ENCODE measurements at regions not wholly inside any gene's neighbourhood (a gene's known extent, or its start where the extent isn't known, plus 50 kb on each side); places are given as distances from the start of the nearest gene placed in this dataset.
A peak's percentile ranks its signal among the peaks of the same experiment; 100 is the strongest.

GRCh38 chr3:72021531-72021930 lies 236.6 kb upstream of the PROK2 start:
- FAIRE-seq (no peak), DNase-seq (ENCODE audit: insufficient read length, low spot score) (no peak)
- TF ChIP-seq POLR2A (IDR thresholded peaks at IDR 0.05; ENCODE audit: low read depth, low read length) (no peak), POU2F2 (IDR thresholded peaks at IDR 0.05; ENCODE audit: low read depth, low read length) (no peak), SPI1 (IDR thresholded peaks at IDR 0.05; ENCODE audit: low read depth, low read length) (no peak), POLR2AphosphoS5 (IDR thresholded peaks at IDR 0.05; ENCODE audit: low read depth, low read length) (no peak), TAF1 (IDR thresholded peaks at IDR 0.05; ENCODE audit: low read depth, low read length) (no peak), PAX5 (IDR thresholded peaks at IDR 0.05; ENCODE audit: insufficient read depth, low read length, severe bottlenecking) (no peak)

DNA sequence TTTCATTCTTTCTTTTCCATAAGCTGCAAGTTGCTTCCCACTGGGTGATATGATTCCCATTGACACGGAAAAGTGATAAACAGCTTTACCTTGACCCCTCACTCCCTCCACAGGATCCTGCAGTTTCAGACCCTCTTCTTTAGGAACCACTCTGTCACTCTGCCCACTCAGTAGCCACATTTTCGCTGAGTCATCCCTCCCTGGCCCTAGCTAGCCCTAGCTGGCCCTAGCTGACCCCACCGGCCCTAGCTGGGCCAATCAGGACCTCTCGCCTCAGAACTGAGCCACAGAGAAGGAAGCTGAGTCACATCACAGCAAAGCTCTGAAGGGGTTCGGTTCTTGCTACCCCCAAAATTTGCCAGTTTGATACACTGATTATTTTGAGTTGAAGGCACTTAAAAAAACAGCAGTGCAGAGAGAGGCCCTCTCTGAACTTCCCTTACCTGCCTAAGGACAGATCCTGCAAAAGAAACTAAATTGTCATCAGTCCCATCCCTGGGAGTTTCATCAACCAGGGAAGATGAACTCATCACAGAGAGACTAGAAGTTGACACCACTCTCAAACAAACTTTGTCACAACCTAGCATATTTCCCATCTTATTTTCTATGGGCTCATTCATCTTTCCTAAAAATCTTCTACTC lies 233.5 kb upstream of the PROK2 start:
- DNase-seq (ENCODE audit: insufficient read length, low spot score) = no peak
- no peak for FAIRE-seq
- TF ChIP-seq SPI1 (IDR thresholded peaks at IDR 0.05; ENCODE audit: low read depth, low read length) (no peak), PAX5 (IDR thresholded peaks at IDR 0.05; ENCODE audit: insufficient read depth, low read length, severe bottlenecking) (no peak), POLR2A (IDR thresholded peaks at IDR 0.05; ENCODE audit: low read depth, low read length) (no peak), POU2F2 (IDR thresholded peaks at IDR 0.05; ENCODE audit: low read depth, low read length) (no peak), POLR2AphosphoS5 (IDR thresholded peaks at IDR 0.05; ENCODE audit: low read depth, low read length) (no peak), TAF1 (IDR thresholded peaks at IDR 0.05; ENCODE audit: low read depth, low read length) (no peak)

DNA sequence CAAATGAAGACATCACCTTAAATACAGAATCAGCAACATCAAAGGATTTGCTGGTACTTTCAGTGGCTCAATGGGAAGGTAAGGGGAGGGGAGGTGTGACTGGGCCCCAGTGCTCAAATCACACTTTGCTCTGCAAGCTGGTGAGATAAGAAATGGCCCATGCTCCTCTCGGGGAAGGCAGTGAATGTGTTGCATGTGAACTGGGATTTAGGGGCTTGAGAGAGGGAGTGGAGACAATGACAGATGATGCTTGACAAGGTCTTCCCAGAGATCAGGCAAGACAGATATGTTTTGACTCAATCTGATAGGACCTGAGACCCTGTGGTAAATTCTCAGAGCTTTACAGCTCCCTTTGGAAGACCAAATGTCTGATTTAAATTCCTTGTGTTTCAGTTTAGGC lies 233.0 kb upstream of the PROK2 start:
- TF ChIP-seq POLR2AphosphoS5 (IDR thresholded peaks at IDR 0.05; ENCODE audit: low read depth, low read length) (no peak), POU2F2 (IDR thresholded peaks at IDR 0.05; ENCODE audit: low read depth, low read length) (no peak), TAF1 (IDR thresholded peaks at IDR 0.05; ENCODE audit: low read depth, low read length) (no peak), SPI1 (IDR thresholded peaks at IDR 0.05; ENCODE audit: low read depth, low read length) (no peak), POLR2A (IDR thresholded peaks at IDR 0.05; ENCODE audit: low read depth, low read length) (no peak), PAX5 (IDR thresholded peaks at IDR 0.05; ENCODE audit: insufficient read depth, low read length, severe bottlenecking) (no peak)
- peak; percentile 33 for FAIRE-seq
- no peak for DNase-seq (ENCODE audit: insufficient read length, low spot score)

DNA sequence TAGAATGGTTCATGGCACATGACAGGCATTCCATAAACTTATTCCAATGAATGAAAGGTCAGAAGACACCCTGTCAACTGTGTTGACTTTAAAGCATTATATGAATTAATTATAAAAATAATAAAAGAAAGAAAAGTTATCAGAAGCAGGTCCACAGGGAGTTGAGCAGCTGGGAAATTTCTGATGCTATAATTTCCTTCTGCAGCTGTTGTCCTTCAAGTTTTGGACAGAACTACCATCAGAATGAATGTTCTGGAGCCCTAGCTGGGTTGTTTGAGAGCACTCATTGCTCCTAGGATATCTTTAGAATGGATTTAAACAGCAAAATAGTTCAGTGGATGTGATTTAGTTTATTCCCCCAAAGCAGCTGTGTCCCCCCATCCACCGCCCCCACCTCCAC lies 232.4 kb upstream of the PROK2 start:
- FAIRE-seq (no peak), DNase-seq (ENCODE audit: insufficient read length, low spot score) (no peak)
- TF ChIP-seq PAX5 (IDR thresholded peaks at IDR 0.05; ENCODE audit: insufficient read depth, low read length, severe bottlenecking) (no peak), POU2F2 (IDR thresholded peaks at IDR 0.05; ENCODE audit: low read depth, low read length) (no peak), SPI1 (IDR thresholded peaks at IDR 0.05; ENCODE audit: low read depth, low read length) (no peak), POLR2A (IDR thresholded peaks at IDR 0.05; ENCODE audit: low read depth, low read length) (no peak), TAF1 (IDR thresholded peaks at IDR 0.05; ENCODE audit: low read depth, low read length) (no peak), POLR2AphosphoS5 (IDR thresholded peaks at IDR 0.05; ENCODE audit: low read depth, low read length) (no peak)

DNA sequence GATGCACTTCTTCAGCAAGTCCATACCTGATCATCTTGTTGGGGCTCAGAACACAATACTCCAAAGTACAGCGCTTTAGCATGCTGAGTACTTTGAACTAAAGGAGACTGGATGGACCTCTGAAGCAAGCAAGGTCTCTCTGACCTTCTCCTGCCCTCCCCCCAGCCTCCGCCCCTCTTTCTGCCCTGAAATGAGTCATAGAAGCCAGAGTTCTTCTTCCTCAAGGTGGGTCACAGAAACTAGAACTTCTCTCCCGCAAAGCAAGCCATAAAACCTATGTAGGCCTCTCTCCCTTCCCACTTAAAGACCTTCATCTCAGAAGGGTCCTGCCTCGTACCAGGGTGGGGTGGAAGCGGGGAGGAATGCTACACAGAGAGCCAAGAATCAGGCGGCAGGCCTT lies 230.5 kb upstream of the PROK2 start:
- no peak for TF ChIP-seq SPI1 (IDR thresholded peaks at IDR 0.05; ENCODE audit: low read depth, low read length)
- no peak for TF ChIP-seq TAF1 (IDR thresholded peaks at IDR 0.05; ENCODE audit: low read depth, low read length)
- no peak for TF ChIP-seq POU2F2 (IDR thresholded peaks at IDR 0.05; ENCODE audit: low read depth, low read length)
- no peak for TF ChIP-seq POLR2A (IDR thresholded peaks at IDR 0.05; ENCODE audit: low read depth, low read length)
- TF ChIP-seq PAX5 (IDR thresholded peaks at IDR 0.05; ENCODE audit: insufficient read depth, low read length, severe bottlenecking) = no peak
- TF ChIP-seq POLR2AphosphoS5 (IDR thresholded peaks at IDR 0.05; ENCODE audit: low read depth, low read length) = no peak
- FAIRE-seq (no peak), DNase-seq (ENCODE audit: insufficient read length, low spot score) (peak; percentile 16)

GRCh38 chr3:72013084-72013483 lies 228.1 kb upstream of the PROK2 start:
- TF ChIP-seq SPI1 (IDR thresholded peaks at IDR 0.05; ENCODE audit: low read depth, low read length) (no peak), PAX5 (IDR thresholded peaks at IDR 0.05; ENCODE audit: insufficient read depth, low read length, severe bottlenecking) (no peak), TAF1 (IDR thresholded peaks at IDR 0.05; ENCODE audit: low read depth, low read length) (no peak), POU2F2 (IDR thresholded peaks at IDR 0.05; ENCODE audit: low read depth, low read length) (no peak), POLR2A (IDR thresholded peaks at IDR 0.05; ENCODE audit: low read depth, low read length) (no peak), POLR2AphosphoS5 (IDR thresholded peaks at IDR 0.05; ENCODE audit: low read depth, low read length) (no peak)
- DNase-seq (ENCODE audit: insufficient read length, low spot score) (no peak), FAIRE-seq (no peak)

- DNase-seq (ENCODE audit: insufficient read length, low spot score) = no peak
- TF ChIP-seq POU2F2 (IDR thresholded peaks at IDR 0.05; ENCODE audit: low read depth, low read length) (no peak), SPI1 (IDR thresholded peaks at IDR 0.05; ENCODE audit: low read depth, low read length) (no peak), TAF1 (IDR thresholded peaks at IDR 0.05; ENCODE audit: low read depth, low read length) (no peak), PAX5 (IDR thresholded peaks at IDR 0.05; ENCODE audit: insufficient read depth, low read length, severe bottlenecking) (no peak), POLR2AphosphoS5 (IDR thresholded peaks at IDR 0.05; ENCODE audit: low read depth, low read length) (no peak), POLR2A (IDR thresholded peaks at IDR 0.05; ENCODE audit: low read depth, low read length) (no peak)
- no peak for FAIRE-seq
Measured at GRCh38 chr3:72012363-72012762, 227.4 kb upstream of the PROK2 start.

- no peak for TF ChIP-seq POU2F2 (IDR thresholded peaks at IDR 0.05; ENCODE audit: low read depth, low read length)
- TF ChIP-seq SPI1 (IDR thresholded peaks at IDR 0.05; ENCODE audit: low read depth, low read length) = no peak
- TF ChIP-seq POLR2AphosphoS5 (IDR thresholded peaks at IDR 0.05; ENCODE audit: low read depth, low read length) = no peak
- TF ChIP-seq POLR2A (IDR thresholded peaks at IDR 0.05; ENCODE audit: low read depth, low read length) = no peak
- TF ChIP-seq PAX5 (IDR thresholded peaks at IDR 0.05; ENCODE audit: insufficient read depth, low read length, severe bottlenecking) = no peak
- TF ChIP-seq TAF1 (IDR thresholded peaks at IDR 0.05; ENCODE audit: low read depth, low read length) = no peak
- FAIRE-seq (no peak), DNase-seq (ENCODE audit: insufficient read length, low spot score) (no peak)
Measured at GRCh38 chr3:72011485-72011884, 226.5 kb upstream of the PROK2 start.

DNA sequence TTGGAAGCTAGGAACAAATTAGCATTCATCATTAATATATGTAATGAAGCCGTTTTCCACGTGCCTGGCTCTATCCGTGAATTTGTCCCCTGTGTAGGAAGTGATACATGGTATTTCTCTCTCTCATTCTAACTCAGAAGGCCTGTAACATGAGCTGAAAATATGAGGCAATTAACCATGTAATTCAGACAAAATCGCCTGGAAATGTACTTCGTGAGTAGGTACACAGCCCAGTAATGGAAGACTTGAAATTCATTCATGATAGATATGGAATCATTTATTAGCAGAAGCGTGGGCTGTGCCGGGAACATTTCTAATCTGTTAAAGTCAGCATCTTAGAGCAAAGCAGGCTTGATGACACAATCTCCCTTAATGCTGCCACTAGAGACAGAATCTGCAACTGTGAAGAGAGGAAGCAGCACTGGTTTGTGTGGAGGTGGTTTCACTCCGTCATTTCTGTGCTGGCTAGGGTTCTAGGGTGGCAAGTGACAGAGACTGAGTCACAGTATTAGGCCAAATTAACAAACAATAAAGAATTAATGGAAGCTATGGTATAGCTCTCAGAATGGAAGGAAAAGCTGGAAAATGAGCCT lies 225.0 kb upstream of the PROK2 start:
- DNase-seq (ENCODE audit: insufficient read length, low spot score) = no peak
- no peak for TF ChIP-seq POLR2A (IDR thresholded peaks at IDR 0.05; ENCODE audit: low read depth, low read length)
- peak; percentile 60 for TF ChIP-seq SPI1 (IDR thresholded peaks at IDR 0.05; ENCODE audit: low read depth, low read length)
- TF ChIP-seq PAX5 (IDR thresholded peaks at IDR 0.05; ENCODE audit: insufficient read depth, low read length, severe bottlenecking) = no peak
- no peak for FAIRE-seq

Measured in GM12891 (cell line).